ENCODE measurements at regions not wholly inside any gene's neighbourhood (a gene's known extent, or its start where the extent isn't known, plus 50 kb on each side); places are given as distances from the start of the nearest gene placed in this dataset.

DNA sequence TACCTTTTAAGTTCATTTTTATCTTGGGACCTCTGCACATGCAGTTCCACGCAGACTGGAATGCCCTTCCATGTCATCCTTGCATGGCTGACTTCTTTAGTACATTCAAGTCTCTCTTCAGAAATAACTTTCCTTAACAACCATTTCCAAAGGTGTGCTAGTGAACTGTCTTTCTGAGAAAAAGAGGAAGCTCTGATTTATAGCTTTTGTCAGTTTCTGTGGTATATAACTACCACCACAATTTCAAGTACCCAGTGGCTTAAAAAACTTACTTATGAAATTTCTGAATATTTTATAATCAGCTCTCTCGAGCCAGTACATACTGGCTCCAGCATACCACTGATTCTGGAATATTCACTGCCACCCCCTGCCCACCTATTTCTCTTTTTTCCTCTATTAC is 1613.8 kb downstream of the MAT2B start:
- no peaks in the 10 kb centered on the region for H3K4me1 Mint-ChIP-seq
- Histone ChIP-seq H3K9me3 (ENCODE audit: control insufficient read depth, insufficient read depth, low read length) (no peaks in the 10 kb centered on the region), H3K4me3 (ENCODE audit: low read length) (no peak overlapping the region), H3K27ac (ENCODE audit: low read length) (no peak overlapping the region), H3K27me3 (ENCODE audit: control insufficient read depth, insufficient read depth, low read length) (no peaks in the 10 kb centered on the region), H3K36me3 (ENCODE audit: control insufficient read depth, insufficient read depth, low read length) (no peaks in the 10 kb centered on the region), H3K4me1 (ENCODE audit: control insufficient read depth, insufficient read depth, low read length) (no peaks in the 10 kb centered on the region)
- no peaks in the 10 kb centered on the region for H3K36me3 Mint-ChIP-seq
- TF ChIP-seq, protein P1, sequence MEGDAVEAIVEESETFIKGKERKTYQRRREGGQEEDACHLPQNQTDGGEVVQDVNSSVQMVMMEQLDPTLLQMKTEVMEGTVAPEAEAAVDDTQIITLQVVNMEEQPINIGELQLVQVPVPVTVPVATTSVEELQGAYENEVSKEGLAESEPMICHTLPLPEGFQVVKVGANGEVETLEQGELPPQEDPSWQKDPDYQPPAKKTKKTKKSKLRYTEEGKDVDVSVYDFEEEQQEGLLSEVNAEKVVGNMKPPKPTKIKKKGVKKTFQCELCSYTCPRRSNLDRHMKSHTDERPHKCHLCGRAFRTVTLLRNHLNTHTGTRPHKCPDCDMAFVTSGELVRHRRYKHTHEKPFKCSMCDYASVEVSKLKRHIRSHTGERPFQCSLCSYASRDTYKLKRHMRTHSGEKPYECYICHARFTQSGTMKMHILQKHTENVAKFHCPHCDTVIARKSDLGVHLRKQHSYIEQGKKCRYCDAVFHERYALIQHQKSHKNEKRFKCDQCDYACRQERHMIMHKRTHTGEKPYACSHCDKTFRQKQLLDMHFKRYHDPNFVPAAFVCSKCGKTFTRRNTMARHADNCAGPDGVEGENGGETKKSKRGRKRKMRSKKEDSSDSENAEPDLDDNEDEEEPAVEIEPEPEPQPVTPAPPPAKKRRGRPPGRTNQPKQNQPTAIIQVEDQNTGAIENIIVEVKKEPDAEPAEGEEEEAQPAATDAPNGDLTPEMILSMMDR (IDR thresholded peaks at IDR 0.05), result no peak
- 45% methylated on average over 2 of the region's 2 CpGs for WGBS (ENCODE audit: insufficient coverage)
- DNase-seq (no peak), ATAC-seq (no peak)
- H3K4me3 Mint-ChIP-seq, result no peak overlapping the region
- no peaks in the 10 kb centered on the region for H3K27me3 Mint-ChIP-seq (ENCODE audit: low read depth in 2 of 2)
- peaks cover 3 to 6% of the 10 kb centered on the region in 2 donors for H3K9me3 Mint-ChIP-seq
- intact Hi-C loops (cut with micrococcal nuclease), result no loop called here
- no peak overlapping the region for H3K27ac Mint-ChIP-seq

DNA sequence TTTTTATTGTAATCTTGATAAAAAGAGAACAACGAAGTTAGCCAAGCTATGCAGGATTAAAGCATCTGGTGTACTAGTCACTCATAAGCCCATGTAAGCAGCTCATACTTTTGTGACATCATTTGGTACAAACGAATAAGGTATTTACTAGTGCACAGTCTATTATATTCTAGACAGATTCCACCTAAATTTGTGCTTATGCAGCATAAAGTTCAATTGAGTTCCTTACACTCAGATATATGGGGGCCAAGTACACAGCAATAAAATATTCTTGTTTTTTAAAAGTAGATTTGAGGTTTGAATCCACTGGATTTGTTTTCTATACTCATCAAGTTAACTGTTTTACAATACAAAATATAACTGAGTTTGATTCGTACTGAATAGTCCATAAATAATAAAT is 1621.2 kb downstream of the MAT2B start:
- Histone ChIP-seq H3K4me3 (ENCODE audit: low read length) (no peak overlapping the region), H3K27me3 (ENCODE audit: control insufficient read depth, insufficient read depth, low read length) (no peaks in the 10 kb centered on the region), H3K9me3 (ENCODE audit: control insufficient read depth, insufficient read depth, low read length) (no peaks in the 10 kb centered on the region), H3K4me1 (ENCODE audit: control insufficient read depth, insufficient read depth, low read length) (no peaks in the 10 kb centered on the region), H3K36me3 (ENCODE audit: control insufficient read depth, insufficient read depth, low read length) (no peaks in the 10 kb centered on the region), H3K27ac (ENCODE audit: low read length) (no peak overlapping the region)
- intact Hi-C loops (cut with micrococcal nuclease), result no loop called here
- no peak for ATAC-seq
- no peak overlapping the region for H3K27ac Mint-ChIP-seq
- no peaks in the 10 kb centered on the region for H3K27me3 Mint-ChIP-seq (ENCODE audit: low read depth in 2 of 2)
- H3K9me3 Mint-ChIP-seq, result peaks cover 0 to 8% of the 10 kb centered on the region in 2 donors
- 59% methylated on average over 2 of the region's 3 CpGs for WGBS (ENCODE audit: insufficient coverage)
- H3K4me1 Mint-ChIP-seq, result no peaks in the 10 kb centered on the region
- no peak for DNase-seq
- H3K4me3 Mint-ChIP-seq, result no peak overlapping the region
- no peaks in the 10 kb centered on the region for H3K36me3 Mint-ChIP-seq
- TF ChIP-seq, protein P1 (IDR thresholded peaks at IDR 0.05), result no peak

DNA sequence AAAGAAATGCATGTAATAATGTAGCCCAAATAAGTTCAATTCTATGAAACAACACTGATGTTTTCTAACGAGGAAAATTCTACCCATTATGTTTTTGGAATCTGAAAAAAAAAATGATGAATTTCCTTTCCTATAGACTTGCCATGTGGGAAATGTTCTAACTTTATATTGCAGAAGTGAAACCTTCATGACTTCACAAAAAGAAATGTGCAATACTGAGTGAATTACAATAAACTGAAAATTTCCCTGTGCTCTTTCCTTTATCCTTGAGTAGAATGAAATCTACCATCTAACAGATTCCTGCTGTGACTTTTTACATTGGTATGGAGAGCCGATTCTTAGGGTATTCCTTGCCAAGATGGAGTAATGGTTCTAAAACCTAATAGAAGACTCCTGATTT is 1622.5 kb downstream of the MAT2B start:
- TF ChIP-seq, protein P1 (IDR thresholded peaks at IDR 0.05), result no peak
- Mint-ChIP-seq H3K4me3 (no peak overlapping the region), H3K4me1 (no peaks in the 10 kb centered on the region), H3K27me3 (ENCODE audit: low read depth in 2 of 2) (no peaks in the 10 kb centered on the region), H3K9me3 (peaks cover 0 to 13% of the 10 kb centered on the region in 2 donors), H3K36me3 (no peaks in the 10 kb centered on the region), H3K27ac (no peak overlapping the region)
- DNase-seq (no peak), ATAC-seq (no peak)
- H3K4me3 ChIP-seq (ENCODE audit: low read length), result no peak overlapping the region
- WGBS (ENCODE audit: insufficient coverage), result no CpG with 5 or more reads among the region's 2 CpGs
- no peak overlapping the region for H3K27ac ChIP-seq (ENCODE audit: low read length)
- no peaks in the 10 kb centered on the region for H3K36me3 ChIP-seq (ENCODE audit: control insufficient read depth, insufficient read depth, low read length)
- H3K9me3 ChIP-seq (ENCODE audit: control insufficient read depth, insufficient read depth, low read length), result no peaks in the 10 kb centered on the region
- H3K27me3 ChIP-seq (ENCODE audit: control insufficient read depth, insufficient read depth, low read length), result no peaks in the 10 kb centered on the region
- intact Hi-C loops (cut with micrococcal nuclease), result no loop called here
- no peaks in the 10 kb centered on the region for H3K4me1 ChIP-seq (ENCODE audit: control insufficient read depth, insufficient read depth, low read length)

DNA sequence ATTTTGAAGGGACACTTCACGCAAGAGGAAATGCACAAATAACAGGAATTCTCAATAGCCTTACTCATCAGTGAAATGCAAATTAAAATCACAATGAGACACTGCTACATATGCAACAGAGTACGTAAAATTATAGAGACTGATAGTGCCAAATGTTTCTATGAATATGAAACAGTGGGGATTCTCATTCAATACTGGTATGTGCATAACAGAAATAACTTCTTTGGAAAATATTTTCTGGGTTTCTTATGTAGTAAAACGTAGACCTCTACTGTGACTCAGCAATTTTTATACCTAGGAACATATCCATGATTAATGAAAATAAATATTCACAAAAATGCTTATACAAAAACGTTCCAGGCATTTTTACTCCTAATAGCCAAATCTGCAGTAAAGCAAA is 1625.2 kb downstream of the MAT2B start:
- TF ChIP-seq, protein P1 (IDR thresholded peaks at IDR 0.05), result no peak
- Histone ChIP-seq H3K4me1 (ENCODE audit: control insufficient read depth, insufficient read depth, low read length) (no peaks in the 10 kb centered on the region), H3K27me3 (ENCODE audit: control insufficient read depth, insufficient read depth, low read length) (no peaks in the 10 kb centered on the region), H3K4me3 (ENCODE audit: low read length) (no peak overlapping the region), H3K27ac (ENCODE audit: low read length) (no peak overlapping the region), H3K9me3 (ENCODE audit: control insufficient read depth, insufficient read depth, low read length) (no peaks in the 10 kb centered on the region), H3K36me3 (ENCODE audit: control insufficient read depth, insufficient read depth, low read length) (no peaks in the 10 kb centered on the region)
- Mint-ChIP-seq H3K36me3 (no peaks in the 10 kb centered on the region), H3K9me3 (peaks cover 5 to 16% of the 10 kb centered on the region in 2 donors), H3K27me3 (ENCODE audit: low read depth in 2 of 2) (no peaks in the 10 kb centered on the region), H3K27ac (no peak overlapping the region), H3K4me1 (no peaks in the 10 kb centered on the region), H3K4me3 (no peak overlapping the region)
- 100% methylated on average over 2 of the region's 4 CpGs for WGBS (ENCODE audit: insufficient coverage)
- DNase-seq (no peak), ATAC-seq (no peak)
- intact Hi-C loops (cut with micrococcal nuclease), result no loop called here

All from natural killer cell (primary cell).